ENCODE measurements at regions not wholly inside any gene's neighbourhood (a gene's known extent, or its start where the extent isn't known, plus 50 kb on each side); places are given as distances from the start of the nearest gene placed in this dataset.

- DNase-seq: no peak
Observed at GRCh38 chr17:71703701-71704100, 417.1 kb upstream of the SOX9 start.

- no peak for DNase-seq
Observed at GRCh38 chr17:71709271-71709890, 411.4 kb upstream of the SOX9 start.

GRCh38 chr17:71709946-71710345 lies 410.9 kb upstream of the SOX9 start:
- no peak for DNase-seq

GRCh38 chr17:71710816-71711215 lies 410.0 kb upstream of the SOX9 start:
- no peak for DNase-seq

GRCh38 chr17:71713846-71714245 lies 407.0 kb upstream of the SOX9 start:
- no peak for DNase-seq

GRCh38 chr17:71724339-71724738 lies 396.5 kb upstream of the SOX9 start:
- DNase-seq: no peak

DNA sequence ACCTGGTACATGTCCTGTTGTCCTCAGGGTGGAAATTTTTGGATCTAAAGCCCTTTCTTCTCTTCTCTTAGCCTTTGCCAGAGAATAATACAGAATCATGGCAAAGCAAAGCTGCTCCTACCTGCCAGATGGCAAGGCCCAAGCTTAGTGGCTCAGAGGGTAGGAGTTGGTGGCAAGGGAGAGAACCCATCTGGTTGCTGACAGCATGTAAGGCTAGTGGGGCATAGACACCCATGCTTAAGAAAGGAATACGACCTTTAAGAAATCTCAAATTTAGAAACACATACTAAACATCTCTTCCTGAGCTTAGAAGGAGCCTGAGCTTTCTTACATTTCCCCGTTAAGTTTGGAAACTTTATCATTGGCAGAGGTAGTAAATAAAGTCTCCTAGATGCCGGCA lies 395.0 kb upstream of the SOX9 start:
- DNase-seq: no peak

DNA sequence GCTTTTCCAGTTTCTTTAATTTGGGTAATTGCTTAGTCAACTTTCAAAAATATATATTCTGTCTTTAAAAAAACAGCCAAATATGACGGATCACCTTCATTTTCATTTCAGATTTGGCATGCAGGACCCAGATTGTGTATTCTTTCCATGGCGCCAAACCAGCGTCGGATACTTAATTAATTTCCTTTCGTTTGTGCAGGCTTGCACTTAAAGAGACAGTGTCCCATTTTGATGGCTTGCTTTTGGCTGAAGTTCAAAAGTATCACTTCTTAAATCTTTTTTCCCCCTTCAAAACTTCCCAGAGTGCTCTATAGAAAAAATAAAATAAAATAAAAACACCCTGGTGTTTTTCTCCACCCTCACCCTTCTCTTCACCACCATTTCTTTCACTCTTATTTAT lies 394.5 kb upstream of the SOX9 start:
- no peak for DNase-seq

DNA sequence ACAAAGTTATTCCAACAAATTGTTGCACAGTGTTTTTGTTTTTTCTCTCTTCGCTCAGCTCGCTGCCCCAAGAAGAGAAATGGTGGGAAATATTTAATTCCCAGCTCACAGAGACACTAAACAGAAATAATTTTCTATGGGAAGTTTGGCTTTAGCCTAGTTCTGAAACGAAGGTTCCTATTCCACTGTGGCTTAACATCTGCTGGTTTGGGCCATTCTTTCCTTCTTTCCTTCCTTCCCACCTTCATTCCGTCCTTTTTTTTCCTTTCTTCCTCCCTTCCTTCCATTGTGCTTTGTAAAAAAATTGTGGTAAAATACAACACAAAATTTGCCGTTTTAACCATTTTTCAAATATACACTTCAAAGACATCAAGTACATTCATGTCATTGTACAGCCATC lies 393.5 kb upstream of the SOX9 start:
- DNase-seq: no peak

GRCh38 chr17:71727723-71728122 lies 393.1 kb upstream of the SOX9 start:
- DNase-seq: no peak

GRCh38 chr17:71730871-71731270 lies 389.9 kb upstream of the SOX9 start:
- no peak for DNase-seq

- no peak for DNase-seq
Observed at GRCh38 chr17:71735893-71736292, 384.9 kb upstream of the SOX9 start.

DNA sequence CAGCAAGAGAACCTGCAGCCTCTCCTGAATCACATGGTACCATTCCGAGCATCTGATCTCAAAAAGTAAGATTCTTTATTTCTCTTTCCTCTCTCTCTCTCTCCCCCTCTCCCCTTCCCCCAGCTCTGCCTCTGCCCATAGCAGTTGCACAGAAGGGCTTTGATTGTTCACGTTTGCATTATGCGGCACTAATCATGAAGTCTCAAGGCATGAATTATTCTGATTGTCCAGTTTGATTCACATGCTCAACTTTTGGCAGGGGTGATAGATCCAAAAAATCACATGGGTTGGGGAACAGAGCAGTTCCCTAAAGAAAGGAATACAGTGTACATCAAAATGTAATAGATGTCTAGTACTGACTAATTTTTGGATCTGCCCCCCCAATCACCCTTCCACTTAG lies 380.0 kb upstream of the SOX9 start:
- DNase-seq: no peak

- DNase-seq: no peak
Observed at GRCh38 chr17:71741836-71742235, 379.0 kb upstream of the SOX9 start.

GRCh38 chr17:71748872-71749271 lies 371.9 kb upstream of the SOX9 start:
- DNase-seq: no peak

- DNase-seq: no peak
Observed at GRCh38 chr17:71753070-71753469, 367.8 kb upstream of the SOX9 start.

GRCh38 chr17:71757156-71757555 lies 363.7 kb upstream of the SOX9 start:
- no peak for DNase-seq

DNA sequence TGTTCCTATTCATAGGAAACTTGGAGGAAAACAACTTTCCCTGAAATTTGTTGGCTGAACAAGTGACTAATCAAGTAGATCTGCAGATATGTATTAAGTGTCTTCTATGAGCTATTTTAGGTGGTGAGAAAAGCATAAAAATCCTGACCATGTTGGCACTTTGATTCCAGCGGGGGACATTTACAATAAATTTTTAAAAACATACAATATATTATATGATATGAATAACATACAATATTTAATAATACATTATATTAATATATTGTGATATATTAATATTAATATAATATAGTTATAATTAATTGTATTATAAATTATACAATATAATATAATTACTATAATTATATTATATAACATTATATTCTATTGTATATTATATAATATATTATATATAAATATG lies 362.9 kb upstream of the SOX9 start:
- DNase-seq: no peak

DNA sequence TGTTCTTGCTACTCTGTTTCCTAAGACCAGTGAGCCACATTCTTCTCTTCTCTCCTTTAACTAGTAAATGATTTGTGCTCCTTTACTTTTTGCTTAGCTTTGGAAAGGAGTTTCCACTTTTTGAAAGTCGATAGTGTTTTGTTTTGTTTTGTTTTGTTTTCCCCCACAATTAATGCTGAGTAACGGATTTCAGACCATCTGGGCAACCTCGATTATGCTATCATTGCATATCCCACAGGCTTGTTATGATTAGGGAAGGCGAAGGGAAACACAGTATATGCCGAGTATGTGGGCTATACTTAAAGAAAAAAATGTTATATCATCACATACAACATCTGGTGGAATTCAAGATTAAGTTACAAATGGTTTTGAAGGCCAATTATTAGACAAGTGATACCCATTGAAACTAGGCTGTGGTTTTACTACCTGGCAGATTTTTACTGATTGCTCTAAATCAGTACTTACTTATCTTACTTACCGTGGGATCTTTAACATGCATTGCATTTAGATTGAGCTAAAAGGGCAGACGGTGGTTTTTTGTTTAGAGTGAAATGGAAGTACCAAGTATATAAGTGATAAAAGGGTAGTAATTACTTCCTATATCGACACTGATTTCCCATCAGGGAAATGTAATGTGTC lies 361.3 kb upstream of the SOX9 start:
- DNase-seq: no peak

- no peak for DNase-seq
Observed at GRCh38 chr17:71760062-71760720, 360.6 kb upstream of the SOX9 start.

- no peak for DNase-seq
Observed at GRCh38 chr17:71762526-71762925, 358.3 kb upstream of the SOX9 start.

DNA sequence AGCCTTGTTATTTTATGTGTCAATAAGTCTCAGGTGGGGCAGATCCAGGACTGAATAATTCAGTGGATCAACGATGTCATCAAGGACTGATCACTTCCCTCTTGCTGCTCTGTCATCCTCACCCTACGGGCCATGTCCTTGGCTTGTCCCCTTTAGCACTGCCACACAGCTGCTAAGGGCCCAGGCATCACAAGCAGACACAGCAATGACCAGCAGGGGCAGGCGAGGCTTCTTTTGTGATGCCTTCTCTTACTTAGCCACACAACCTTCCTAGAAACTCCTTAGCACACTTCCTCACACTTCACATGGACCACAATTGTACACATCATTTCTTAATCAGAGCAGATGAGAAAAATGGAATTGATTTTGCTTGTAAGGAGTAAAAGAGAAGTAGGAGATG lies 356.3 kb upstream of the SOX9 start:
- no peak for DNase-seq

GRCh38 chr17:71765437-71765836 lies 355.4 kb upstream of the SOX9 start:
- DNase-seq: no peak

DNA sequence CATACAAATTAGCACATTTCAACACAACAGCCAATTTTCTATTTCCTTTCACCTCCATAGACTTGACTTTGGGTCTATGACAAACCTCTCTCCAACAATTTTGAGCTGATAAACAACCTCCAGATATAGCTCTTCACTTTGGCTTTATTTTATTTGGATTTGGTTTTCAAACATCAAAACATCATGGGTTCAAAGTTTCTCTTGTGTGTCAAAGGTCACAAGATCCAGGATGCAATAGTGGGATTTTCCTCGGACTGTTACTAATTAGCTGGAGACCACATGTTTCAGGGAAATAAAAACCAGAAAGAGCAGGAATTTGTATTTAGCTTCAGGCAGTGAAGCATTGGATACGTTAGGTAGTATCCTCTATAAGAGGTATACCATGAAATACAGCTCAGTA lies 351.0 kb upstream of the SOX9 start:
- no peak for DNase-seq

All from NCI-H1436 treated with DMSO at 0.1 percent for 48 hours (cell line).